Psoas muscle (tissue), 7 donors: ENCODE measurements at regions not wholly inside any gene's neighbourhood (a gene's known extent, or its start where the extent isn't known, plus 50 kb on each side); places are given as distances from the start of the nearest gene placed in this dataset.

ENCODE experiments used
- ATAC-seq, 4 donors: fragments of 200-7000 bp; cut with Tn5 transposase; one replicate each; pipeline ENCODE4 v1.9.1; 2020; ENCODE audit warnings: moderate library complexity in 3 of 4, mild to moderate bottlenecking in 2 of 4
- DNase-seq, 2 donors: peaks; one replicate each; pipeline ENCODE4 v3.0.0-alpha.2; 2020
- H3K27ac ChIP-seq: fragments of 200-600 bp; one replicate; pipeline ENCODE4 v1.8.0; 2022
- H3K27me3 ChIP-seq, 3 donors: fragments of 200-600 bp in 1 of 3; one replicate each; pipeline versions ENCODE4 v1.6.1 to v1.8.0; 2013 to 2022; ENCODE audit warnings: low read length in 2 of 3, mild to moderate bottlenecking in 2 of 3, moderate library complexity in 1 of 3; ENCODE audit not compliant: insufficient read depth in 3 of 3
- H3K36me3 ChIP-seq, 2 donors: fragments of 200-600 bp in 1 of 2; one replicate each; pipeline versions ENCODE4 v1.6.1 to v1.8.0; 2013 to 2022; ENCODE audit warnings: low read depth in 1 of 2, mild to moderate bottlenecking in 1 of 2, moderate library complexity in 1 of 2; ENCODE audit not compliant: insufficient read depth in 1 of 2
- H3K4me1 ChIP-seq: fragments of 200-600 bp; one replicate; pipeline ENCODE4 v1.8.0; 2022
- H3K4me3 ChIP-seq: fragments of 200-600 bp; one replicate; pipeline ENCODE4 v1.8.0; 2022; ENCODE audit warnings: mild to moderate bottlenecking
- H3K9me3 ChIP-seq: fragments of 200-600 bp; one replicate; pipeline ENCODE4 v1.8.0; 2022
- CTCF ChIP-seq: fragments of 200-600 bp; IDR thresholded peaks from one replicate; pipeline ENCODE4 v1.8.0; 2022; ENCODE audit warnings: antibody characterized with exemption
- WGBS, 3 donors: extraction: QIAGEN DNeasy Blood & Tissue Kit; methylation state at CpG; one replicate each; pipeline versions ENCODE4 v1.1.6 to v1.1.7; 2013; 5-methylcytosine and 5-hydroxymethylcytosine counted together
- intact Hi-C, 2 donors: fragments of 100-400 bp; cut with DNase I; formaldehyde crosslinking; loops; one replicate each; pipeline versions ENCODE4 v1.11.0 to v1.14.2; 2022
- donor health status: healthy with polysubstance abuse.
- donor health status: DM: no; HTN: no; CAD: no; lungs with moderate emphysema.
- donor health status: Bipolar disorder and iron deficiency.
- donor health status: healthy.
- donor health status: DM: yes; HTN: yes; CAD: no.
- donor health status: DM: no; HTN: no; CAD: no.
- donor health status: DM: yes; HTN: yes; CAD: no.

- Histone ChIP-seq H3K27me3 (no peaks in the 10 kb centered on the region), H3K4me1 (no peaks in the 10 kb centered on the region), H3K4me3 (no peak overlapping the region), H3K27ac (no peak overlapping the region), H3K9me3 (no peaks in the 10 kb centered on the region), H3K36me3 (no peaks in the 10 kb centered on the region)
- 91 to 97% (median 94%) methylated on average over 11 of the region's 11 CpGs for WGBS, 3 donors
- DNase-seq, result no peak
- intact Hi-C loops, result no loop called here
- no peak for TF ChIP-seq CTCF
- no peak for ATAC-seq
These were observed 71.5 kb downstream of the PTGR3 start for GRCh38 chr18:75137346-75137877.

GRCh38 chr18:75135158-75135725, 73.7 kb downstream of the PTGR3 start:
- WGBS, 3 donors, result 94 to 97% (median 96%) methylated on average over 14 of the region's 14 CpGs
- no peak for ATAC-seq
- H3K27me3 ChIP-seq, result no peaks in the 10 kb centered on the region
- no peak overlapping the region for H3K27ac ChIP-seq
- no peak for DNase-seq
- TF ChIP-seq CTCF, result no peak
- H3K9me3 ChIP-seq, result no peaks in the 10 kb centered on the region
- H3K4me1 ChIP-seq, result no peaks in the 10 kb centered on the region
- intact Hi-C loops, result no loop called here
- H3K36me3 ChIP-seq, result no peaks in the 10 kb centered on the region
- no peak overlapping the region for H3K4me3 ChIP-seq

DNA sequence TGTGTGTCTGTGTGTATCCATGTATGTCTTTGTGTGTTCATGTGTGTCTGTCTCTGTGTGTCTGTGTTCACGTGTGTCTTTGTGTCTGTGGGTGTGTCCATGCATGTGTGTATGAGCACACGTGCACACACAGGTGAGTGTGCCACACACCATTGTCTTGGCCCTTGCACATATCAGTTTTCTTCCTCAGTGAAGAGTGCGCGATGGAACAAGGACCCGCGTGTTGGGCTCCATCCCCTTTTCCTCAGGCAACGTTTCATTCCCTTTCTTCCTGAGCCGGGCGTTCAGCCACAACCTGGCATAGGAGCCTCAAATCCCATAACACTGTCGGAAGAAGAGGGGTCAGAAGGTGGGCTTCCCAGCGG, 74.3 kb downstream of the PTGR3 start:
- Histone ChIP-seq H3K4me1 (no peaks in the 10 kb centered on the region), H3K27me3 (no peaks in the 10 kb centered on the region), H3K27ac (no peak overlapping the region), H3K4me3 (no peak overlapping the region), H3K36me3 (no peaks in the 10 kb centered on the region), H3K9me3 (no peaks in the 10 kb centered on the region)
- intact Hi-C loops, result no loop called here
- TF ChIP-seq CTCF, result no peak
- DNase-seq (no peak), ATAC-seq (no peak)
- 92 to 94% (median 93%) methylated on average over 10 to 11 of the region's 11 CpGs for WGBS, 3 donors

DNA sequence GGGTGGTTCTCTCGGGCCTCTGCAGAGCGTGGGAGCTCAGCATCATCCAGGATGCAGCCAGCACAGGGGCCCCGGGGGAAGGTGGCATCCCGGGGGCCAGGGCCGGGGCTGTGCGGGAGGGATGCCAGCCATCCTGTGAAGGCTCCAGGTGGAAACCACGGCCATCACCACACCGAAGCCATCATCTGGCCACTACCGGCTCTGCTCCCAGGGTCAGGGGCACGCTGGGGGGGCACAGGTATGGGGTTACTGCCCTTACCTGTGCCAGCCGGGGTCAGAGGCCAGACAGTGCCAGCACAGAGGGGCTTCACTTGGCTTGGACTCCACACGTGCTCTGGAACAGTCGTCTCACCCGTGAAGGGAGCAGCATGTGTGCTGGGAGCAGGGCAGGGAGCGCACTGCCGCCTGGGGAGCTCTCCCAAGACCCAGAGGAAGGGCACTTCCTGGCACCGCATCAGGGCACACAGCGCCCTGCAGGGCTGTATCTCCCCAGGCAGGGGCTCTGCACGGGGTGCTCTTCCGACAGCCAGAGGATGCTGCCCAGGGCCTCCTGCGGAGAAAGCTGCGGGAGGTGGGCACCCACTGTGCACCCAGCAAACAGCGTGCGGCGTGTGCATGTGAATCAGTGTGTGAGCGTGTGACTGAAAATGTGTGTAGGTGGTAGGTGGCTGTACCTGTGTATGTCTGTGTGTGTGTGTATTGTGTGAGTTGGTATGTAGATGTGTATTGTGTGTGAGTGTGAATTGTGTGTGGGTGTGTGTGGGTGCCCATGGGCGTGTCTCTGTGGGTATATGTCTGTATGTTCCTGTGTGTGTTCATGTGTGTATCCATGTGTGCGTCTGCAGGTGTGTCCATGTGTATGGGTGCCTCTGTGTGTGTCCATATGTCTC, 75.0 kb downstream of the PTGR3 start:
- no peaks in the 10 kb centered on the region for H3K4me1 ChIP-seq
- DNase-seq (no peak), ATAC-seq (no peak)
- no peaks in the 10 kb centered on the region for H3K27me3 ChIP-seq
- no peaks in the 10 kb centered on the region for H3K9me3 ChIP-seq
- WGBS, 3 donors, result 86 to 90% (median 88%) methylated on average over 28 of the region's 28 CpGs
- TF ChIP-seq CTCF, result no peak
- no peak overlapping the region for H3K27ac ChIP-seq
- intact Hi-C loops, result no loop called here
- no peak overlapping the region for H3K4me3 ChIP-seq
- H3K36me3 ChIP-seq, result no peaks in the 10 kb centered on the region
